Tibial artery (tissue), 4 donors: ENCODE measurements at regions not wholly inside any gene's neighbourhood (a gene's known extent, or its start where the extent isn't known, plus 50 kb on each side); places are given as distances from the start of the nearest gene placed in this dataset.

ENCODE experiments used
- DNase-seq, 2 donors: peaks; one replicate each; pipeline ENCODE4 v3.0.0-alpha.2; 2019
- H3K27ac ChIP-seq, 2 donors: fragments of 200-600 bp; sonication (generic) in 1 of 2; 1 replicate in 1 of 2; 2 replicates in 1 of 2; pipeline ENCODE4 v1.5.1; 2018 to 2019; ENCODE audit warnings: mild to moderate bottlenecking in 1 of 2
- H3K27me3 ChIP-seq, 2 donors: fragments of 200-600 bp; sonication (generic) in 1 of 2; one replicate each; pipeline versions ENCODE4 v1.5.1 to v1.6.0; 2016 to 2019
- H3K36me3 ChIP-seq, 3 donors: fragments of 200-600 bp; sonication (generic) in 2 of 3; one replicate each; pipeline ENCODE4 v1.5.1; 2016 to 2019; ENCODE audit warnings: mild to moderate bottlenecking in 2 of 3
- H3K4me1 ChIP-seq, 4 donors: fragments of 200-600 bp; sonication (generic) in 2 of 4; 1 replicate in 3 of 4; 2 replicates in 1 of 4; pipeline ENCODE4 v1.5.1; 2016 to 2019
- H3K4me3 ChIP-seq, 2 donors: fragments of 200-600 bp; sonication (generic) in 1 of 2; 1 replicate in 1 of 2; 2 replicates in 1 of 2; pipeline ENCODE4 v1.5.1; 2018 to 2019; ENCODE audit warnings: mild to moderate bottlenecking in 2 of 2
- H3K9me3 ChIP-seq, 3 donors: fragments of 200-600 bp; sonication (generic) in 1 of 3; one replicate each; pipeline ENCODE4 v1.5.1; 2016 to 2019
- intact Hi-C: fragments of 100-400 bp; cut with DNase I; formaldehyde crosslinking; loops from one replicate; pipeline ENCODE4 v1.15.0; 2023; ENCODE audit warnings: low total_unique reads
- TF ChIP-seq, protein P1 (sequence below), 2 experiments: fragments of 200-600 bp in 1 of 2; fragments of 450-650 bp in 1 of 2; IDR thresholded peaks; one replicate each; pipeline ENCODE4 v1.5.1; 2017 to 2019; ENCODE audit warnings: antibody characterized with exemption in 2 of 2, mild to moderate bottlenecking in 1 of 2, moderate library complexity in 1 of 2

DNA sequence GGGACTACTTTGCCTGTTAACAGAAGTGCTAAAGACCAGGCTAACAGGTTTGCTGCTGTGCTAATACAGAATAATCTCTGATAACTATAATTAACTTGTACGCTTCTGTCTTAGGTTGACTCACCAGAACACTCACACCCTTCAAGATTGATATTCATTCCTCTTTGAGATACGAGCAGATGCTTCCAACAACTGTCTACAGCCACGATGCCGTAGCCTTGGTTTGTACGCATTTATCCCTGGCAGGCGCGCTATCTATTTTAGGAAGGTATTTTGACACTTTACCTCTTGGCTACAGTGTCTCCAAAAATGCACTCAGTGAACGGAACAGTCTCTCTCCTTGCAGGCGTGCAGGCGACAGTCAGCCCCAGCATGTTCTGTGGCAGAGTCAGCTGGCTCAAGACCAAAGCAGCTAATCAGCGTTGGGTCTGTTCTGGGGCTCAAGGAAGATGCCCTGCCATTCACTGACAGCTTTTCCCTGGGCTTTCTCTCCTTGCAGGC, 146.4 kb upstream of the PRICKLE1 start:
- no peak for DNase-seq

DNA sequence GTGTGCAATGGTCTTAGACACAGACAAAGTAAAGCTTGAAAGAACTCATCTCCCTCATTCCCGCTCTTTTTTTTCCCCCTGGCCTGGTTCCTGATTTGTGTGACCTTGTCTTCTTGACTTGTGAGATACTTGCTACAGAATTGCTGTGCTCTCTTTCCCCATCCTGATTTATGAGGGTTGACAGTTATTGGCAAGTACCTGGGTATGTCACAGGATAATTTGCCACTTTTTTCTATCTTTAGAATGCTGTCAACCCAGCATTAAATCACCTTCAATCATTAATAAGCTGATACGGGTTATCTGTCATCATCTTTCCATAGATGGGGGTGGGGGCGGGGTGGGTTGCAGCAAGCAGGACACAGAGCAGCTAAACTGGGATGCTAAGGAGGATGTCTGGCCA, 144.4 kb upstream of the PRICKLE1 start:
- Histone ChIP-seq H3K27ac (no peak overlapping the region), H3K4me1 (peaks cover 0 to 26% (median 12%) of the 10 kb centered on the region in 4 donors), H3K27me3 (no peaks in the 10 kb centered on the region), H3K9me3 (no peaks in the 10 kb centered on the region), H3K4me3 (no peak overlapping the region), H3K36me3 (no peaks in the 10 kb centered on the region)
- TF ChIP-seq, protein P1, sequence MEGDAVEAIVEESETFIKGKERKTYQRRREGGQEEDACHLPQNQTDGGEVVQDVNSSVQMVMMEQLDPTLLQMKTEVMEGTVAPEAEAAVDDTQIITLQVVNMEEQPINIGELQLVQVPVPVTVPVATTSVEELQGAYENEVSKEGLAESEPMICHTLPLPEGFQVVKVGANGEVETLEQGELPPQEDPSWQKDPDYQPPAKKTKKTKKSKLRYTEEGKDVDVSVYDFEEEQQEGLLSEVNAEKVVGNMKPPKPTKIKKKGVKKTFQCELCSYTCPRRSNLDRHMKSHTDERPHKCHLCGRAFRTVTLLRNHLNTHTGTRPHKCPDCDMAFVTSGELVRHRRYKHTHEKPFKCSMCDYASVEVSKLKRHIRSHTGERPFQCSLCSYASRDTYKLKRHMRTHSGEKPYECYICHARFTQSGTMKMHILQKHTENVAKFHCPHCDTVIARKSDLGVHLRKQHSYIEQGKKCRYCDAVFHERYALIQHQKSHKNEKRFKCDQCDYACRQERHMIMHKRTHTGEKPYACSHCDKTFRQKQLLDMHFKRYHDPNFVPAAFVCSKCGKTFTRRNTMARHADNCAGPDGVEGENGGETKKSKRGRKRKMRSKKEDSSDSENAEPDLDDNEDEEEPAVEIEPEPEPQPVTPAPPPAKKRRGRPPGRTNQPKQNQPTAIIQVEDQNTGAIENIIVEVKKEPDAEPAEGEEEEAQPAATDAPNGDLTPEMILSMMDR (IDR thresholded peaks at IDR 0.05), result no peak
- DNase-seq, result no peak
- intact Hi-C loops, result no loop called here

More for the DNA sequence above, 146.4 kb upstream of the PRICKLE1 start:
- Histone ChIP-seq H3K4me3 (no peak overlapping the region), H3K36me3 (no peaks in the 10 kb centered on the region), H3K4me1 (peaks cover 0 to 26% (median 12%) of the 10 kb centered on the region in 4 donors), H3K9me3 (no peaks in the 10 kb centered on the region), H3K27ac (no peak overlapping the region), H3K27me3 (no peaks in the 10 kb centered on the region)
- intact Hi-C loops, result no loop called here
- TF ChIP-seq, protein P1 (IDR thresholded peaks at IDR 0.05), result no peak

DNA sequence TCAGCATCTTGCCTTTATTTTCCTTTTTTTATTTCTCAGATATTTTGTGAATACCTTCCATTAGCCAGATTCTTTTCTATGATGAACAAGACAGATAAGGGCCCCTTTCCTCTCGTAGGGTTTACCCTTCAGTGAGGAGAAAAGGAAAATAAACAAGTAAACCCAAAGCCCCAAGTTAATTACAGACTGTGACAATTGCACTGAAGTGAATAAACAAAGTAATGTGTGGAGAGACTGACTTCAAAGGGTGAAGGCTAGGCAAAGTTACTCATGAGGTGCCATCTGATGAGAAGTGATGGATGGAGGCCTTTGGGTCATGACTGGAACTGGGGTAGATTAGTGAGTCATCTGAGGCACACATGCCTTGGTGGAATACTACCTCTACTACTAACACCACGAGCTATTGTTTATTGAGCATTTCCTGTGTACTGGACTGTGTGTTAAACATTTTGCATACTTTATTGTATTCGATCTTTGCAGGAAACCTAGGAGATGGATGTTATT, 143.4 kb upstream of the PRICKLE1 start:
- H3K9me3 ChIP-seq, result no peaks in the 10 kb centered on the region
- DNase-seq, result no peak
- no peak overlapping the region for H3K27ac ChIP-seq
- H3K36me3 ChIP-seq, result no peaks in the 10 kb centered on the region
- H3K4me1 ChIP-seq, result peaks cover 0 to 22% (median 11%) of the 10 kb centered on the region in 4 donors
- TF ChIP-seq, protein P1 (IDR thresholded peaks at IDR 0.05), result no peak
- no peak overlapping the region for H3K4me3 ChIP-seq
- H3K27me3 ChIP-seq, result no peaks in the 10 kb centered on the region
- intact Hi-C loops, result no loop called here

DNA sequence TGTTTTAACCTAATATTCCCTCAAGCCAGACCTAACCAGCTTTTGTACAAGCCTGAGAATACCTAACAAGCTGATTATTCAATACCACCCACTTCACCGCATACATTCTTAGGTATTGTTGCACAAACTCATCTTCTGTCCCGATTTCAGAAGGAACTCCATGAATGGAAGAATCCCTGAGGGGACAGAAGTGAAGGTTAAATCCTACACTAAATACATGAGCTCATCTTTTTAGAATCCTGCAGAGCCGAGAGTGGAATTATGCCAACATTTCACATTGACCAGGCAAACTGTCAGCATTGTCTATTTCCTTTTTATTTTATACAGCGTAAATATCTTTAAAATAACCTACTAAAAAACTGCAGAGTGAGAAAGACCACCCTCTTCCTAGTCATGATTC, 140.7 kb upstream of the PRICKLE1 start:
- TF ChIP-seq, protein P1 (IDR thresholded peaks at IDR 0.05), result no peak
- no peak overlapping the region for H3K27ac ChIP-seq

DNA sequence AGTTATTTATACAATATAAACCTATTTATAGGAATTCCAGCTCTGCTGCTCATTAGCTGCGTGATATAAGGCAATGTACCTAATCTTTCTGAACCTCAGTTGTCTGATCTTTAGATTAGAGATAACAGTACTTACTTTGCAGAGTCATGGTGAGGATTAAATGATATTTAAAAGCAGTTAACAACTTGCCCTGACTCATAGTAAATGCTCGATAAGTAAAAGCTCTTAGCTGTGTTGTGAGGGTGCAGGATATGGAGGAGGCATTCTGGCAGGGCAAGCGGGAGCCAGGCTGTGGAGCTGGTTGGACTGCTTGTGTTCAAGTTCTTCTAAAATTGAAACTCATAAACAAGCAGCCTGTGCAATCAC, 140.0 kb upstream of the PRICKLE1 start:
- H3K27me3 ChIP-seq, result no peaks in the 10 kb centered on the region
- TF ChIP-seq, protein P1 (IDR thresholded peaks at IDR 0.05), result no peak
- H3K4me3 ChIP-seq, result no peak overlapping the region
- no peaks in the 10 kb centered on the region for H3K36me3 ChIP-seq
- H3K4me1 ChIP-seq, result no peaks in the 10 kb centered on the region
- DNase-seq, result no peak
- H3K27ac ChIP-seq, result no peak overlapping the region
- intact Hi-C loops, result no loop called here
- peaks cover 0 to 11% (median 6%) of the 10 kb centered on the region in 3 donors for H3K9me3 ChIP-seq

More for the DNA sequence above, 140.7 kb upstream of the PRICKLE1 start:
- H3K4me3 ChIP-seq, result no peak overlapping the region
- H3K36me3 ChIP-seq, result no peaks in the 10 kb centered on the region
- no peaks in the 10 kb centered on the region for H3K27me3 ChIP-seq
- no peak for DNase-seq
- no peaks in the 10 kb centered on the region for H3K4me1 ChIP-seq
- intact Hi-C loops, result no loop called here
- peaks cover 0 to 6% (median 3%) of the 10 kb centered on the region in 3 donors for H3K9me3 ChIP-seq
